Suprapubic skin (tissue), 4 donors: ENCODE measurements at regions not wholly inside any gene's neighbourhood (a gene's known extent, or its start where the extent isn't known, plus 50 kb on each side); places are given as distances from the start of the nearest gene placed in this dataset.

Experiments used
- CTCF ChIP-seq, 2 donors: fragments of 200-600 bp in 1 of 2; fragments of 450-650 bp in 1 of 2; sonication (generic) in 1 of 2; IDR thresholded peaks; one replicate each; pipeline ENCODE4 v1.5.1; 2016 to 2019; ENCODE audit warnings: antibody characterized with exemption in 2 of 2, mild to moderate bottlenecking in 1 of 2, moderate library complexity in 1 of 2
- EP300 ChIP-seq: sonication (generic); formaldehyde crosslinking; IDR thresholded peaks from one replicate; pipeline ENCODE4 v1.6.1; 2017; ENCODE audit warnings: antibody characterized with exemption
- POLR2A ChIP-seq, 2 donors: fragments of 450-650 bp; IDR thresholded peaks; one replicate each; pipeline ENCODE4 v1.6.1; 2017; ENCODE audit warnings: antibody characterized with exemption in 2 of 2, mild to moderate bottlenecking in 2 of 2, moderate library complexity in 2 of 2
- POLR2AphosphoS5 ChIP-seq, 3 donors: sonication (generic); formaldehyde crosslinking; IDR thresholded peaks; one replicate each; pipeline ENCODE4 v1.6.1; 2017; ENCODE audit warnings: antibody characterized with exemption in 3 of 3

GRCh38 chr3:72569754-72570440, 278.3 kb downstream of the SHQ1 start:
- TF ChIP-seq CTCF (IDR thresholded peaks at IDR 0.05) (no peak), POLR2A (IDR thresholded peaks at IDR 0.05) (no peak), POLR2AphosphoS5 (IDR thresholded peaks at IDR 0.05) (no peak), EP300 (no peak)
